ENCODE measurements at regions not wholly inside any gene's neighbourhood (a gene's known extent, or its start where the extent isn't known, plus 50 kb on each side); places are given as distances from the start of the nearest gene placed in this dataset.

- Histone ChIP-seq H3K36me3 (ENCODE audit: control insufficient read depth in 2 of 4, insufficient read depth in 4 of 4, low read length in 3 of 4) (no peaks in the 10 kb centered on the region), H4K20me1 (replicated peaks in 1 of 2; ENCODE audit: control insufficient read depth in 1 of 2, insufficient read depth in 2 of 2, low read length in 2 of 2) (no peaks in the 10 kb centered on the region), H3K9me3 (ENCODE audit: insufficient read depth in 2 of 2, low read depth in 1 of 2, low read length in 1 of 2) (no peaks in the 10 kb centered on the region), H3K4me3 (ENCODE audit: extremely low read depth in 1 of 4, insufficient read depth in 2 of 4, low read depth in 3 of 4, low read length in 4 of 4) (no peak overlapping the region), H4K5ac (ENCODE audit: insufficient read length, low read depth, low read length) (no peak overlapping the region), H3K27me3 (replicated peaks in 1 of 4; ENCODE audit: control insufficient read depth in 3 of 4, extremely low read depth in 1 of 4, insufficient read depth in 3 of 4, low read length in 3 of 4) (no peaks in the 10 kb centered on the region), H2AK5ac (ENCODE audit: low read depth, low read length) (no peak overlapping the region), H3K79me2 (ENCODE audit: control insufficient read depth in 1 of 2, insufficient read depth in 2 of 2, low read length in 2 of 2) (no peaks in the 10 kb centered on the region), H3K4me2 (ENCODE audit: insufficient read depth in 1 of 2, low read depth in 2 of 2, low read length in 2 of 2) (no peak overlapping the region), H3K18ac (ENCODE audit: extremely low read depth, low read length) (no peak overlapping the region), H3K4ac (replicated peaks; ENCODE audit: insufficient read length, low read depth, low read length) (no peak overlapping the region), H3K27ac (ENCODE audit: low read depth, low read length) (no peak overlapping the region), H2BK15ac (ENCODE audit: low read length) (no peak overlapping the region), H3K79me1 (ENCODE audit: low read depth, low read length) (no peaks in the 10 kb centered on the region), H2BK5ac (ENCODE audit: low read depth, low read length) (no peak overlapping the region), H2BK20ac (ENCODE audit: low read length) (no peak overlapping the region), H2AFZ (ENCODE audit: low read length) (no peak overlapping the region), H3K4me1 (replicated peaks in 1 of 4; ENCODE audit: control insufficient read depth in 3 of 4, insufficient read depth in 4 of 4, low read length in 3 of 4) (no peaks in the 10 kb centered on the region), H3K23me2 (ENCODE audit: low read depth, low read length) (no peaks in the 10 kb centered on the region), H3K56ac (replicated peaks; ENCODE audit: insufficient read length, low read depth, low read length) (no peak overlapping the region), H4K91ac (replicated peaks; ENCODE audit: insufficient read length, low read length) (no peak overlapping the region), H4K8ac (ENCODE audit: extremely low read depth, insufficient read depth, low read length) (no peak overlapping the region), H2BK12ac (ENCODE audit: low read depth, low read length) (no peak overlapping the region), H2BK120ac (replicated peaks; ENCODE audit: low read depth, low read length) (no peak overlapping the region), H3K9ac (replicated peaks in 1 of 4; ENCODE audit: extremely low read depth in 1 of 4, low read depth in 3 of 4, low read length in 3 of 4) (no peak overlapping the region), H3K14ac (ENCODE audit: insufficient read length) (no peak overlapping the region), H3K23ac (ENCODE audit: insufficient read length) (no peak overlapping the region)
- no peak for DNase-seq (ENCODE audit: low read depth in 1 of 2, low spot score in 2 of 2)
- ChIA-PET CTCF (ENCODE audit: partially characterized antibody) (no interaction called here), POLR2A (ENCODE audit: partially characterized antibody) (no interaction called here)
- no peak for FAIRE-seq
- 86% methylated on average over 3 of the region's 3 CpGs; no CpG with 5 or more reads in 1 of the 2 experiments for WGBS, 2 experiments (ENCODE audit: extremely low coverage in 1 of 2, insufficient coverage in 1 of 2, insufficient read length in 1 of 2, insufficient replicate concordance in 2 of 2, low coverage in 1 of 2, low lambda C conversion rate in 2 of 2, missing lambda C conversion rate in 1 of 2)
- TF ChIP-seq EZH2 (IDR thresholded peaks at IDR 0.05; ENCODE audit: low read depth, low read length, severe bottlenecking) (no peak), RFX5 (IDR thresholded peaks at IDR 0.05; ENCODE audit: borderline replicate concordance, low read depth, low read length) (no peak), CHD2 (IDR thresholded peaks at IDR 0.05; ENCODE audit: low read length) (no peak), HDAC6 (IDR thresholded peaks at IDR 0.05; ENCODE audit: low read depth, low read length) (no peak), BRCA1 (IDR thresholded peaks at IDR 0.05; ENCODE audit: low read depth, low read length) (no peak), TBP (IDR thresholded peaks at IDR 0.05; ENCODE audit: low read depth, low read length) (no peak), ZNF274 (IDR thresholded peaks at IDR 0.05; ENCODE audit: borderline replicate concordance, extremely low read depth, low read length) (no peak), CTBP2 (IDR thresholded peaks at IDR 0.05; ENCODE audit: borderline replicate concordance, insufficient read depth, insufficient read length, low read length) (no peak), SIX5 (IDR thresholded peaks at IDR 0.05; ENCODE audit: low read depth, low read length) (no peak), GTF2F1 (IDR thresholded peaks at IDR 0.05; ENCODE audit: borderline replicate concordance, low read depth, low read length) (no peak), GABPA (IDR thresholded peaks at IDR 0.05; ENCODE audit: borderline replicate concordance, insufficient read depth, low read length) (no peak), BACH1 (IDR thresholded peaks at IDR 0.05; ENCODE audit: low read length) (no peak), CHD1 (IDR thresholded peaks at IDR 0.05; ENCODE audit: low read depth, low read length) (no peak), RBBP5 (IDR thresholded peaks at IDR 0.05; ENCODE audit: borderline replicate concordance, low read depth, low read length) (no peak), SRF (IDR thresholded peaks at IDR 0.05; ENCODE audit: low read depth, low read length) (no peak)
Measured at GRCh38 chr3:30455840-30456239, 150.6 kb upstream of the TGFBR2 start.
